Left colon (tissue), 2 donors: ENCODE measurements at regions not wholly inside any gene's neighbourhood (a gene's known extent, or its start where the extent isn't known, plus 50 kb on each side); places are given as distances from the start of the nearest gene placed in this dataset.

Experiments
- ATAC-seq: fragments of 200-7000 bp; cut with Tn5 transposase; one replicate; pipeline ENCODE4 v1.9.1; 2020; ENCODE audit warnings: mild to moderate bottlenecking, moderate library complexity
- DNase-seq, 2 donors: peaks; one replicate each; pipeline ENCODE4 v3.0.0-alpha.2; 2020
- intact Hi-C, 2 donors: fragments of 100-400 bp; cut with DNase I in 1 of 2; cut with micrococcal nuclease in 1 of 2; formaldehyde crosslinking; loops; one replicate each; pipeline versions ENCODE4 v1.11.2 to v1.14.0; 2022; cut with DNase I, micrococcal nuclease
- donor health status: DM: no; HTN: no; CAD: no.
- donor health status: DM: yes; HTN: yes; CAD: no.

DNA sequence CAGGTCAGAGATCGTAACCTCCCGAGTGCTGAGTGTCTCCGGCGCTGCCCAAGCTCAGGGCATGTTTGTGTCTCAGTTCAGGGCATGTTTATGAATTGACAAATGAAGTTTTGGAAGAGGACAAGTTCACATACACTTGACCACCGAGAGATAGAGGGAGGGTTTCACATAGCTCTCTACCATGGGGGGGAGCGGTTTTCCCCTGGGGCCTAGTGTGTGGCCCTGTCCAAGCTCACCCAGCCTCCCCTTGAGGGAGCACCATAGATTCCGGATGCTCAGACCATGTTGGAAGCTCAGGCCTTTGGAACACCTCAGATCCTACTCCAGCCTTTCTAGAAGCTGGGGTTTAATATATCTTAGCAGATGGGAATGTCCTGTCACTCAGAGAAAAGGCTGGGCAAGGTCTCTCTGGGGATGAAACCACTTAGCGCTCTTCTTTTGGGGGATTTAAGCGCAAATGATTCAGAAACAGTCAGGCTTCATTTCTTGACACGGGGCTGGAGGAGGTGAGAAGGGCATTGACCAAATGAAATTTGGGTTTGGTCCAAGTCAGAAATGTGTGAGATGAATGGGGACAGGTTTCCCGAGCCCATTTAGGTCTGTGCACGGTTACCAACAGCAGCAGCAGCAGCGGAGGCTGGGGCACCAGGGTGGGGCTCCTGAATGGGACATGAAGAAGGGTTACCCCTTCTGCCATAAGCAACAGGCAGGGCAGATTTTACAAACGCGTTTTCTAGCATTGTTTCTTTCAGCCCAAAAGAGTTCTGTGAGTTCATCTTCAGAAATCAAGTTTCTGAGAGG, 96.6 kb downstream of the METRNL start:
- intact Hi-C loops = no loop called here
- DNase-seq (no peak), ATAC-seq (no peak)

GRCh38 chr17:83176623-83177583, 97.5 kb downstream of the METRNL start:
- no peak for ATAC-seq
- no peak for DNase-seq
- intact Hi-C loops = no loop called here

- intact Hi-C loops = no loop called here
- ATAC-seq = no peak
- peak in 1 of 2 donors; percentile 2 for DNase-seq
Observed at GRCh38 chr17:83177611-83178532, 98.5 kb downstream of the METRNL start.

DNA sequence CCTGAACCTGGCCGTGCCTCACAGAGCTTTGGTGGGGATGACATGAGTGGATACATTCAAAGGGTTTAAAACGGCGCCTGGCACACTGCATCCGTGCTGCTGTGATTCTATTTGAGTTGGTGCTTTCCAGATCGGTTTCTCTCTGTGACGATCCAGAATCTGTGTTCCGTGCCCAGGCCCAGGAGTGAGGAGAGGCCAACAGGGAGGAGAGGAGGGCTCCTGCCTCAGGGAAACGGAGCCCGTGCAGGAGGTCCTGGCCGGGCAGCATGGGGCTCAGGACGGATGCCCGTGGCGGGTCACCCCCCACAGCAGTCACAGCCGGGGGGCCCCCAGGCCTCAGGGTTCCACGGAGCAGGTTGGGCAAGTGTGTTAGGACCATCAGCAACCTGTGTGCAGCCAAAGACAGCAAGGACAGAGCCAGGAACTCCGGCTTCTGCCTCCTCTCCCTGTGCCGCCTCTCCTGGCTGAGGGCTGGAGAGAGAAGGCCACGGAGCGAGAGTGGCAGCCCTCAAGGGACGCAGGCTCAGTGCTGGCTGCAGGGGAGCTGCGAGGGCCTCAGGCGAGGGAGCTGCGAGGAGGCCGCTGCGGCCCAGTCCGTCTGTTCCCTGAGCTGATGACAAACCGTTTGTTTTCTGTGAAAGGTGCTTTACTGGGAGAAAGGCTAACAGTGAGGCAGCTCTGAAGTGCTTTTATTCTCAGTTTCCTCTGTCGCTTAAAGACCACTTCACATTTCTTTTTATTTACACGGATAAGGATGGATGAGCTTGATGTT, 99.3 kb downstream of the METRNL start:
- intact Hi-C loops = no loop called here
- no peak for DNase-seq

GRCh38 chr17:83179374-83179773, 100.0 kb downstream of the METRNL start:
- DNase-seq (no peak), ATAC-seq (no peak)
- intact Hi-C loops = no loop called here

More for the DNA sequence above, 99.3 kb downstream of the METRNL start:
- ATAC-seq = no peak

DNA sequence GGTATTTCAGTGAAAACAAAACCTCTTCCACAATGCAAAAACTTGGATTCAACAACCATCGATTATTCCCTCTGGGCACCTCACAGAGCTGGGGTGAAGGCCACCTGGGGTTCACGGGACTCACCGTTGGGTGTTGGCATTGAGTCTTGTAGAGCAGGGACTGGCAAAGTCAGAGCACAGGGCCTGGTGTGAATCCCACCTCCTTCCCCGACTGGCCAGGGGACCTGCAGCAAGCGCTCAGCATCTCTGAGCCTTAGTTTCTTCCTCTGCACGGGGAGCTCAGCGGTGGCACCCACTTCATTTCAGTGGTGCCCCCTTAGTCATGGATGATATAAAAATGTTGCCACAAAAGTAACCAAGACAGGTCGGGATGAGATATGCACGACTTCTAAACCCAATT, 100.4 kb downstream of the METRNL start:
- intact Hi-C loops = no loop called here
- ATAC-seq (no peak), DNase-seq (no peak)

- no peak for DNase-seq
- no peak for ATAC-seq
- intact Hi-C loops = no loop called here
Observed at GRCh38 chr17:83180264-83180995, 101.0 kb downstream of the METRNL start.

GRCh38 chr17:83180996-83181481, 101.6 kb downstream of the METRNL start:
- intact Hi-C loops = no loop called here
- ATAC-seq (no peak), DNase-seq (no peak)

DNA sequence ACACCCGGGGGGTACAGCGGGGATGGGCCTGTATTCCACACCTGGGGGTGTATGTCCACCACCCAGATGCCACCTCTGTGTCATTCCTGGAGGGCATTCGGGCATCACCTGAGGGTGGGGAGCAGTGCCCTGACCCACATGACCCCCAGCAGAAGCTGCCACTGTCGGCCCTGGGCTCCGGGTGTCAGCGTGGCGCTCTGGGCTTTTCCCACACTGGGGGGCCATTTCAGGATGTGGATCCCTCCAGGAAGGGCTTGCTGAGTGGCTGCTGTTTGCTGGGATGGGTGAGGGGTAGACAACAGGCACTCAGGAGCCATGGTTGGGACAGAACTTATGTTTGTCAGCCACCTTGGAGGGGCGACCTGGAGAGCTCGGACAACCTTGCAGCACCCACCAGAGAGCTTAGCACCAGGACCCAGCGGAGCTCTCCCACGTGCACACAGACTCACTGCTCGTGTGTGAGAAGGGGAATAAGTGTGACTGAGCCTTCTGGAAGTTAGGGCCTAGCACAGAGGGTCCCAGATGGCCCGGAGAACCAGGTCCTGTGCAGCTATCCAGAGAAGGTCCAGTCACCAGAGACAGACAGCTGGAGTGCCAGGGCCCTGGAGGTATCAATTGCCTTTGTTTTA, 102.7 kb downstream of the METRNL start:
- ATAC-seq = no peak
- intact Hi-C loops = no loop called here
- DNase-seq = peak in 1 of 2 donors; percentile 3

DNA sequence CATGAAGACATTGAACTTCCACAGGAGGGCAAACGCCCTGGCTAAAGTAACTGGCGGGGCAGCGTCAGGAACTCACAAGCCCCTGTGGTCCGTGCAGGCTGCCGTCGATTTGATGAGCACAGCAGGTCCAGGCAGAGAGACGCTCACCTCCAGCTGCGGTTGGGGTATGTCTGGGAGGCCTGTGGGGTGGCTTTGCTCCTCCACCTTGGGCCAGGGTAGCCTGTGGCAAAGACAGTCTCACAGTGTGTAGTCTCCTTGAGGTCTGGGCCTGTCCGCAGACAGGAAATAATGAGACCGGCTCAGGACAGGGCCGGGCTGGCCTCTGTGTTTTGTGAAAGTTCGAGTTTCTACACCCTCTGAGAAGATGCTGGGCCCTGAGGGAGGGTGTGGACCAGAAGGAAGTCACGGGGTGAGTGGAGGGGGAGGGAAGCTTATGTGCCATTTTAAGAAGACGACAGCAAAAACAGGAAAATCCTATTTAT, 103.3 kb downstream of the METRNL start:
- ATAC-seq (no peak), DNase-seq (peak; percentile 32 to 33)
- intact Hi-C loops = no loop called here

DNA sequence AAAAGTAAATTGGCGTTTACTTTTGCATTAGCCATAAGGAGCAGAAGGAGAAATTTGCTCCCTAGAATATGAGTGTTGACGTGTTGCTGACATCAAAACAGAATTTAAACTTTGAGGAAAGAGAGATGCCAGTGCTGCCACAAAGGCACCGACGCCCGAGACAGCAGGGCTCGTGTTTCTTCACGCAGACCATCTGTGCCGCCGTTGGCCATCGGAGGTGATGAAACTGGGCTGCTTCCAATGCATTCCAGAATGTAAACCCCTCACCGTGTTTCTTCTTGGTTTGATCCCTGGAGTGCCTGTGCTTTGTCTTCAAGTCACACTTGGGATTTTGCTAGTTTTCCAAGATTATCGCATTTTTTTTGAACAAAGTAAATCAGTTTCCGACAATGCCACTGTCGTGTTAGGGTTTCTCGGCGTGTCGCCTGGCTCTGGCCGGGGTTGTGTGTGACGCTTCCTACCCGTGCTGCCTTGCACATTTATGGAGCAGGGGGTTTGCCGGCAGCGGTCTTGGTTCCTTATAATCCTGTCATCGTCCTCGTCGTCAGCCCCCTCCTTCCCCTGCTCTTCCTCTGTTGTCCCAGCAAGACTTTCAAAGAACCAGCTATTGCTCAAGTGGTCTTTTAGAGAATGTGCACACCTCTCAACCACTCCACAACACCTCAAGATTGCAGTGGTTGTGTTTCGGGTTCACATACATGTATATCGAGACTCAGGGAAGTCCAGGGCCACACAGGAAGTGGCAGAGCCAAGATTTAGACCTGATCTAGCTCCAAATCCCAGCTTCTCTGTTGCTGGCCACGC, 103.9 kb downstream of the METRNL start:
- intact Hi-C loops = no loop called here
- DNase-seq = peak in 1 of 2 donors; percentile 5

GRCh38 chr17:83183951-83184506, 104.6 kb downstream of the METRNL start:
- no peak for ATAC-seq
- peak in 1 of 2 donors; percentile 3 for DNase-seq
- intact Hi-C loops = no loop called here

More for the DNA sequence above, 103.9 kb downstream of the METRNL start:
- no peak for ATAC-seq

- intact Hi-C loops = no loop called here
- ATAC-seq = no peak
- DNase-seq = no peak
Observed at GRCh38 chr17:83185023-83186002, 105.9 kb downstream of the METRNL start.

- DNase-seq (peak in 1 of 2 donors; percentile 6), ATAC-seq (no peak)
- intact Hi-C loops = no loop called here
Observed at GRCh38 chr17:83186226-83186625, 106.8 kb downstream of the METRNL start.
